SU-DHL-6 (cell line): ENCODE measurements at regions not wholly inside any gene's neighbourhood (a gene's known extent, or its start where the extent isn't known, plus 50 kb on each side); places are given as distances from the start of the nearest gene placed in this dataset.

ENCODE experiments used
- EZH2phosphoT487 ChIP-seq: fragments of 200-600 bp; sonication (generic), shearing (Covaris generic); conservative IDR thresholded peaks from 2 replicates; pipeline ENCODE4 v1.6.1; 2018; ENCODE audit warnings: mild to moderate bottlenecking, antibody characterized with exemption, low read length, moderate library complexity, mixed read lengths
- TF ChIP-seq, protein P1 (sequence below): fragments of 200-600 bp; sonication (generic); IDR thresholded peaks from one replicate; pipeline ENCODE4 v1.5.1; 2017; ENCODE audit warnings: antibody characterized with exemption, mild to moderate bottlenecking, low read length, moderate library complexity; ENCODE audit not compliant: insufficient read depth, poor library complexity, severe bottlenecking

DNA sequence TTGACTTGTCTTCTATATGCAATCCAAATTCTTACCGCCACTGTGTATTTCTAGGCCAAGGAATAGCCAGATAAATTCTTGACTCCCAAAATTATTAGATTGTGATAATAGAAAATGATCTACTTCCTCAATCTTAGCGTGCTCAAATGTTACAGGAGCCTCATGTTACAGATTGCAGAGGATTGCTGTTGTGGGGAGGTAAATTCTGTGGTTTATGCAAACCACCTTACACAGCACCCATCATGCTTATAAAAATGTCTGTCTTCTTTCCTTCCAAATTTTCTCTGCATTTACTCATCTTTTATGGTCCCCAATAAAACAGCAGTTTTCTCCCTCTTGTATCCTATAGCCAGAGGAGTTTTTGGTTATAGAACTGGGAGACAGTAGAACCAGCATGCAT is 420.2 kb upstream of the ROBO1 start:
- TF ChIP-seq, protein P1, sequence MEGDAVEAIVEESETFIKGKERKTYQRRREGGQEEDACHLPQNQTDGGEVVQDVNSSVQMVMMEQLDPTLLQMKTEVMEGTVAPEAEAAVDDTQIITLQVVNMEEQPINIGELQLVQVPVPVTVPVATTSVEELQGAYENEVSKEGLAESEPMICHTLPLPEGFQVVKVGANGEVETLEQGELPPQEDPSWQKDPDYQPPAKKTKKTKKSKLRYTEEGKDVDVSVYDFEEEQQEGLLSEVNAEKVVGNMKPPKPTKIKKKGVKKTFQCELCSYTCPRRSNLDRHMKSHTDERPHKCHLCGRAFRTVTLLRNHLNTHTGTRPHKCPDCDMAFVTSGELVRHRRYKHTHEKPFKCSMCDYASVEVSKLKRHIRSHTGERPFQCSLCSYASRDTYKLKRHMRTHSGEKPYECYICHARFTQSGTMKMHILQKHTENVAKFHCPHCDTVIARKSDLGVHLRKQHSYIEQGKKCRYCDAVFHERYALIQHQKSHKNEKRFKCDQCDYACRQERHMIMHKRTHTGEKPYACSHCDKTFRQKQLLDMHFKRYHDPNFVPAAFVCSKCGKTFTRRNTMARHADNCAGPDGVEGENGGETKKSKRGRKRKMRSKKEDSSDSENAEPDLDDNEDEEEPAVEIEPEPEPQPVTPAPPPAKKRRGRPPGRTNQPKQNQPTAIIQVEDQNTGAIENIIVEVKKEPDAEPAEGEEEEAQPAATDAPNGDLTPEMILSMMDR, result no peak
- TF ChIP-seq EZH2phosphoT487, result no peak
